NB4 (cell line): ENCODE measurements at regions not wholly inside any gene's neighbourhood (a gene's known extent, or its start where the extent isn't known, plus 50 kb on each side); places are given as distances from the start of the nearest gene placed in this dataset.

Source experiments
- DNase-seq: peaks from one replicate; pipeline ENCODE4 v3.0.0; 2010; ENCODE audit warnings: low read depth
- H3K4me3 ChIP-seq: one replicate; pipeline ENCODE4 v1.5.1; 2011; ENCODE audit warnings: mild to moderate bottlenecking, low read depth, low read length, moderate library complexity
- MAX ChIP-seq: IDR thresholded peaks from 2 replicates; pipeline ENCODE4 v1.6.1; 2011; ENCODE audit warnings: low read depth, low read length
- MYC ChIP-seq: IDR thresholded peaks from 2 replicates; pipeline ENCODE4 v1.6.1; 2011; ENCODE audit warnings: low read depth, low read length
- POLR2A ChIP-seq: IDR thresholded peaks from 2 replicates; pipeline ENCODE4 v1.6.1; 2011; ENCODE audit warnings: mild to moderate bottlenecking; ENCODE audit not compliant: insufficient read length; ENCODE audit errors: extremely low read depth
- TF ChIP-seq, protein P1 (sequence below): IDR thresholded peaks from one replicate; pipeline ENCODE4 v1.5.1; 2012; ENCODE audit warnings: low read depth, low read length

- no peak for DNase-seq
- no peak overlapping the region for H3K4me3 ChIP-seq
- no peak for TF ChIP-seq MYC
- TF ChIP-seq MAX, result no peak
- TF ChIP-seq POLR2A, result no peak
- TF ChIP-seq, protein P1, sequence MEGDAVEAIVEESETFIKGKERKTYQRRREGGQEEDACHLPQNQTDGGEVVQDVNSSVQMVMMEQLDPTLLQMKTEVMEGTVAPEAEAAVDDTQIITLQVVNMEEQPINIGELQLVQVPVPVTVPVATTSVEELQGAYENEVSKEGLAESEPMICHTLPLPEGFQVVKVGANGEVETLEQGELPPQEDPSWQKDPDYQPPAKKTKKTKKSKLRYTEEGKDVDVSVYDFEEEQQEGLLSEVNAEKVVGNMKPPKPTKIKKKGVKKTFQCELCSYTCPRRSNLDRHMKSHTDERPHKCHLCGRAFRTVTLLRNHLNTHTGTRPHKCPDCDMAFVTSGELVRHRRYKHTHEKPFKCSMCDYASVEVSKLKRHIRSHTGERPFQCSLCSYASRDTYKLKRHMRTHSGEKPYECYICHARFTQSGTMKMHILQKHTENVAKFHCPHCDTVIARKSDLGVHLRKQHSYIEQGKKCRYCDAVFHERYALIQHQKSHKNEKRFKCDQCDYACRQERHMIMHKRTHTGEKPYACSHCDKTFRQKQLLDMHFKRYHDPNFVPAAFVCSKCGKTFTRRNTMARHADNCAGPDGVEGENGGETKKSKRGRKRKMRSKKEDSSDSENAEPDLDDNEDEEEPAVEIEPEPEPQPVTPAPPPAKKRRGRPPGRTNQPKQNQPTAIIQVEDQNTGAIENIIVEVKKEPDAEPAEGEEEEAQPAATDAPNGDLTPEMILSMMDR, result no peak
These were observed 116.0 kb upstream of the JARID2 start for GRCh38 chr6:15129887-15130286.

GRCh38 chr6:15131234-15131633 is 114.6 kb upstream of the JARID2 start:
- no peak overlapping the region for H3K4me3 ChIP-seq
- DNase-seq, result no peak
- TF ChIP-seq MAX (no peak), POLR2A (no peak), MYC (no peak)
- TF ChIP-seq, protein P1, result no peak

DNA sequence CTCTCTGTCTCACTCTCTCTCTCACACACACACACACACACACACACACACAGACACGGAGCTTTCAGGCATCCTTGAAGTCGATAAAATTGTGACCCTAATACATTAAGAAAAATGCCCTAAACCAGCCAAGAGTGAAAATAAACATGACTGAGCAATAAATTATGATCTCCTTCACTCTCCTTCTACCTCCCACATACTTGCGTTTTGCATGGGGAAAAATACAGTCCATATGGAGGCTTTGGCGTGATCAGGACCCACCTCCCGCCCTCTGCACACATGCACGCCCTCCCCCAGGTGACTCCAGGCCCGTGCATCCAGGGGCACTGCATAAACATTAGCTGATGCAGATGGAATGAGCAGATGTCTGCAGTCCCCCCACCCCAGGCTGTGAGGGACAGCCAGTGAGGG is 114.2 kb upstream of the JARID2 start:
- no peak overlapping the region for H3K4me3 ChIP-seq
- TF ChIP-seq MYC (no peak), MAX (no peak), POLR2A (no peak)
- TF ChIP-seq, protein P1, result no peak
- no peak for DNase-seq

- TF ChIP-seq POLR2A, result no peak
- TF ChIP-seq MYC, result no peak
- TF ChIP-seq MAX, result no peak
- TF ChIP-seq, protein P1, result no peak
- no peak for DNase-seq
- H3K4me3 ChIP-seq, result no peak overlapping the region
These were observed 113.7 kb upstream of the JARID2 start for GRCh38 chr6:15132167-15132566.

- peak; percentile 30 for DNase-seq
- no peak overlapping the region for H3K4me3 ChIP-seq
- TF ChIP-seq MAX (no peak), POLR2A (no peak), MYC (no peak)
- TF ChIP-seq, protein P1, result no peak
These were observed 112.8 kb upstream of the JARID2 start for GRCh38 chr6:15132854-15133670.
